ENCODE measurements at regions not wholly inside any gene's neighbourhood (a gene's known extent, or its start where the extent isn't known, plus 50 kb on each side); places are given as distances from the start of the nearest gene placed in this dataset.

DNA sequence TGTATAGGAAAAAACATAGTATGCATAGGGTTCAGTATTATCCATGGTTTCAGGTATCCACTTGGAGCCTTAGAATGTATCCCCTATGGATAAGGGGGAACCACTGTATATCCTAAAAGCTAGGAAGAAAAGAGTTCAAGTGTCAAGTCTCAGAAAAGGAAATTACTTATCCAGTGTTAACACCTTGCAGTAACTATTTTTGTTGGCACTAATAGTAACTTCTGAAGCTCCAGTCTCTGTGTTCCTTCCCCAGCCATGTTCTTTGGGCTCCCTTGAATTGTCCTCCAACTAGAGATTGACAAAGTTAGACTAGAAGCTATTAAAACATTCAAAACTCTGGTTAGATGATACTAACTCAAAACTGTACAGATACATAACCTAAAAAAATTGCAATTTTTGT is 370.8 kb downstream of the NFIB start:
- TF ChIP-seq, protein P1, sequence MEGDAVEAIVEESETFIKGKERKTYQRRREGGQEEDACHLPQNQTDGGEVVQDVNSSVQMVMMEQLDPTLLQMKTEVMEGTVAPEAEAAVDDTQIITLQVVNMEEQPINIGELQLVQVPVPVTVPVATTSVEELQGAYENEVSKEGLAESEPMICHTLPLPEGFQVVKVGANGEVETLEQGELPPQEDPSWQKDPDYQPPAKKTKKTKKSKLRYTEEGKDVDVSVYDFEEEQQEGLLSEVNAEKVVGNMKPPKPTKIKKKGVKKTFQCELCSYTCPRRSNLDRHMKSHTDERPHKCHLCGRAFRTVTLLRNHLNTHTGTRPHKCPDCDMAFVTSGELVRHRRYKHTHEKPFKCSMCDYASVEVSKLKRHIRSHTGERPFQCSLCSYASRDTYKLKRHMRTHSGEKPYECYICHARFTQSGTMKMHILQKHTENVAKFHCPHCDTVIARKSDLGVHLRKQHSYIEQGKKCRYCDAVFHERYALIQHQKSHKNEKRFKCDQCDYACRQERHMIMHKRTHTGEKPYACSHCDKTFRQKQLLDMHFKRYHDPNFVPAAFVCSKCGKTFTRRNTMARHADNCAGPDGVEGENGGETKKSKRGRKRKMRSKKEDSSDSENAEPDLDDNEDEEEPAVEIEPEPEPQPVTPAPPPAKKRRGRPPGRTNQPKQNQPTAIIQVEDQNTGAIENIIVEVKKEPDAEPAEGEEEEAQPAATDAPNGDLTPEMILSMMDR (conservative IDR thresholded peaks at IDR 0.05 in 1 of 2, IDR thresholded peaks at IDR 0.05 in 1 of 2; ENCODE audit: low read depth in 1 of 2, low read length in 2 of 2) = no peak
- no peak for TF ChIP-seq EZH2 (IDR thresholded peaks at IDR 0.05; ENCODE audit: low read length, missing control alignments)
